Endodermal cell (in vitro differentiated cells): ENCODE measurements at regions not wholly inside any gene's neighbourhood (a gene's known extent, or its start where the extent isn't known, plus 50 kb on each side); places are given as distances from the start of the nearest gene placed in this dataset.

Source experiments
- DNase-seq: peaks from one replicate; pipeline ENCODE4 v3.0.0-alpha.2; 2017
- H3K27ac ChIP-seq: 2 replicates; pipeline ENCODE4 v1.5.1; 2013; ENCODE audit warnings: mild to moderate bottlenecking, low read depth, low read length, moderate library complexity
- H3K27me3 ChIP-seq: 2 replicates; pipeline ENCODE4 v1.6.1; 2013; ENCODE audit warnings: mild to moderate bottlenecking, low read length, moderate library complexity; ENCODE audit not compliant: insufficient read depth, control insufficient read depth, poor library complexity, severe bottlenecking
- H3K36me3 ChIP-seq: 2 replicates; pipeline ENCODE4 v1.7.0; 2013; ENCODE audit warnings: mild to moderate bottlenecking, low read length, moderate library complexity; ENCODE audit not compliant: control insufficient read depth, insufficient read depth
- H3K4me1 ChIP-seq: one replicate; pipeline ENCODE4 v1.7.0; 2013; ENCODE audit warnings: low read length; ENCODE audit not compliant: control insufficient read depth, insufficient read depth
- H3K4me3 ChIP-seq: 2 replicates; pipeline ENCODE4 v1.5.1; 2013; ENCODE audit warnings: mild to moderate bottlenecking, low read length, moderate library complexity
- H3K9ac ChIP-seq: 2 replicates; pipeline ENCODE4 v1.6.1; 2013; ENCODE audit warnings: mild to moderate bottlenecking, low read length, moderate library complexity; ENCODE audit not compliant: poor library complexity, severe bottlenecking; ENCODE audit errors: extremely low read depth
- H3K9me3 ChIP-seq: 2 replicates; pipeline ENCODE4 v1.6.1; 2013; ENCODE audit warnings: mild to moderate bottlenecking, low read length, moderate library complexity; ENCODE audit not compliant: control insufficient read depth
- H3K27ac Mint-ChIP-seq: 2 replicates; pipeline ENCODE4 v1.8.0; 2020; ENCODE audit warnings: mixed read lengths
- H3K27me3 Mint-ChIP-seq: 2 replicates; pipeline ENCODE4 v1.8.0; 2021; ENCODE audit warnings: mild to moderate bottlenecking, mixed read lengths; ENCODE audit not compliant: insufficient read depth
- H3K36me3 Mint-ChIP-seq: 2 replicates; pipeline ENCODE4 v1.8.0; 2020; ENCODE audit warnings: low read depth, mixed read lengths
- H3K4me1 Mint-ChIP-seq: 2 replicates; pipeline ENCODE4 v1.8.0; 2020; ENCODE audit warnings: mixed read lengths
- H3K4me3 Mint-ChIP-seq: 2 replicates; pipeline ENCODE4 v1.8.0; 2020; ENCODE audit warnings: mild to moderate bottlenecking, moderate library complexity, mixed read lengths
- H3K9me3 Mint-ChIP-seq: 2 replicates; pipeline ENCODE4 v1.8.0; 2020; ENCODE audit warnings: mild to moderate bottlenecking, mixed read lengths
- WGBS, 2 experiments: methylation state at CpG; one replicate each; pipeline versions ENCODE4 v1.1.5 to v1.1.7; 2013; ENCODE audit warnings: missing lambda C conversion rate in 2 of 2, mixed read lengths in 1 of 2; ENCODE audit not compliant: insufficient coverage in 1 of 2, insufficient read length in 1 of 2; 5-methylcytosine and 5-hydroxymethylcytosine counted together
- TF ChIP-seq, protein P1 (sequence below): fragments of 200-600 bp; sonication (generic); conservative IDR thresholded peaks from 2 replicates; pipeline ENCODE4 v1.5.0; 2021; ENCODE audit warnings: antibody characterized with exemption, mild to moderate bottlenecking

DNA sequence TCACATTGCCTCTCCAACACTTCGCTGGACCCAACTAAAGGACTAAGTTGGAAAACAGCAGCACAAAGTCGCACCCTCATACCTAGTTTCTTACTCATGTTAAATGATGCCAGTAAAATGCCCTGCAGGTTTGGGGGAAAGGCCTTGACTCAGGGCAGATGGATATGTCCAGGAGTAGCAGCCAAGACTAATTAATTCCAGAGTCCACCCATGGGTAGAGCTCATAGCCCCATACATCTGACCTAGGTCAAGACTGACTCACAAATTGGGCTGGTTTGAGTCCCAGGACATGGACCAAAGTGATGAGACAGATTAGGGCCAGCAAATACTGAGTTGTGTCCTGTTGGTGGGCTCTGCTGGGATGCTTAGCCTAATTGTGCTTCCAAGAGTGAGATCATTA lies 224.0 kb upstream of the BTG1 start:
- 94 to 100% methylated on average over 2 of the region's 2 CpGs for WGBS, 2 experiments
- no peak overlapping the region for H3K9ac ChIP-seq
- H3K27ac Mint-ChIP-seq, result no peak overlapping the region
- no peaks in the 10 kb centered on the region for H3K4me1 ChIP-seq
- no peak overlapping the region for H3K4me3 Mint-ChIP-seq
- H3K27me3 ChIP-seq, result peaks cover 7% of the 10 kb centered on the region
- H3K4me1 Mint-ChIP-seq, result peaks cover 5% of the 10 kb centered on the region
- H3K9me3 ChIP-seq, result no peaks in the 10 kb centered on the region
- no peaks in the 10 kb centered on the region for H3K9me3 Mint-ChIP-seq
- no peaks in the 10 kb centered on the region for H3K36me3 ChIP-seq
- no peaks in the 10 kb centered on the region for H3K36me3 Mint-ChIP-seq
- DNase-seq, result no peak
- no peaks in the 10 kb centered on the region for H3K27me3 Mint-ChIP-seq
- TF ChIP-seq, protein P1, sequence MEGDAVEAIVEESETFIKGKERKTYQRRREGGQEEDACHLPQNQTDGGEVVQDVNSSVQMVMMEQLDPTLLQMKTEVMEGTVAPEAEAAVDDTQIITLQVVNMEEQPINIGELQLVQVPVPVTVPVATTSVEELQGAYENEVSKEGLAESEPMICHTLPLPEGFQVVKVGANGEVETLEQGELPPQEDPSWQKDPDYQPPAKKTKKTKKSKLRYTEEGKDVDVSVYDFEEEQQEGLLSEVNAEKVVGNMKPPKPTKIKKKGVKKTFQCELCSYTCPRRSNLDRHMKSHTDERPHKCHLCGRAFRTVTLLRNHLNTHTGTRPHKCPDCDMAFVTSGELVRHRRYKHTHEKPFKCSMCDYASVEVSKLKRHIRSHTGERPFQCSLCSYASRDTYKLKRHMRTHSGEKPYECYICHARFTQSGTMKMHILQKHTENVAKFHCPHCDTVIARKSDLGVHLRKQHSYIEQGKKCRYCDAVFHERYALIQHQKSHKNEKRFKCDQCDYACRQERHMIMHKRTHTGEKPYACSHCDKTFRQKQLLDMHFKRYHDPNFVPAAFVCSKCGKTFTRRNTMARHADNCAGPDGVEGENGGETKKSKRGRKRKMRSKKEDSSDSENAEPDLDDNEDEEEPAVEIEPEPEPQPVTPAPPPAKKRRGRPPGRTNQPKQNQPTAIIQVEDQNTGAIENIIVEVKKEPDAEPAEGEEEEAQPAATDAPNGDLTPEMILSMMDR, result no peak
- H3K27ac ChIP-seq, result no peak overlapping the region
- H3K4me3 ChIP-seq, result no peak overlapping the region

DNA sequence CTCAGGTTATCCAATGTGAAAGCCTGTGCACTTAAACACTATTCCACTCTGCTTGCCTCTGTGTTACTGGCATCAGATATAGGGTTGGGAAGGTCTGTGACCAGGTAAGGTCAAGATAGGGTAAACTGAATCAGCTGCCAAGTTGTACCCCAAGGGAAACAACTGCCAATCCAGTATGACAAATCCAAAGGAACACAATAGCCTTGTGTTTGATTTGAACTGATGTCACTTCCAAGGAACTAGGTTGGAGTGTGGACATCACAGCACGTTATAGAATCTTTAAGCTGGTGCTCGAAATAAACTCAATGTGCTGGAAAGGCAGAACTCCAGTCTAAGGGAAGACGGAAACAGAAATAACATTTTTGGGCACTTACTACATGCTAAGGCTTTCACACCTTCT lies 223.4 kb upstream of the BTG1 start:
- H3K27ac Mint-ChIP-seq, result no peak overlapping the region
- no peak overlapping the region for H3K4me3 Mint-ChIP-seq
- peaks cover 7% of the 10 kb centered on the region for H3K4me1 Mint-ChIP-seq
- WGBS, 2 experiments, result 94 to 100% methylated on average over 2 to 3 of the region's 3 CpGs
- DNase-seq, result no peak
- Histone ChIP-seq H3K9me3 (no peaks in the 10 kb centered on the region), H3K36me3 (no peaks in the 10 kb centered on the region), H3K27me3 (peaks cover 7% of the 10 kb centered on the region), H3K4me1 (no peaks in the 10 kb centered on the region), H3K4me3 (no peak overlapping the region), H3K9ac (no peak overlapping the region), H3K27ac (no peak overlapping the region)
- TF ChIP-seq, protein P1, result no peak
- H3K36me3 Mint-ChIP-seq, result no peaks in the 10 kb centered on the region
- H3K9me3 Mint-ChIP-seq, result no peaks in the 10 kb centered on the region
- H3K27me3 Mint-ChIP-seq, result no peaks in the 10 kb centered on the region

DNA sequence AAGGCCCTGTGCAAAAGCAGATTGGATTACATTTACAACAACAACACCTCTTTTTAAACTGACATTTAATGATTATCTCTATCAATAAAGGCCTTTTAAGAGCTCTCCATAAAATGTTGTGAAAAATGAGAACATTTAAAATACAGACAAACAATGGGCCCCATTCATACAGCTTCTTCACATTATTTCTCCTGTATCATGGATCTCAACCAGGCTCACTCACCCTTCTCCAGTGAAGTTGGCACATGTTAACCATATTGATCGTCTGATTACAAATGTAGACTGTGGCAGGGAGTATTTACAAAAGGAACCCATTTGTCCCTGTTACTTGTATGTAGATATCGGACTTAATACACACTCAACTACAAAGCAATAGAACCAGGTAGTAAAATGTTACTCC lies 220.2 kb upstream of the BTG1 start:
- H3K27ac Mint-ChIP-seq, result no peak overlapping the region
- peaks cover 3% of the 10 kb centered on the region for H3K4me1 ChIP-seq
- peaks cover 5% of the 10 kb centered on the region for H3K27me3 ChIP-seq
- TF ChIP-seq, protein P1, result no peak
- WGBS, 2 experiments, result 100% methylated on average over 2 of the region's 2 CpGs; no CpG with 5 or more reads in 1 of the 2 experiments
- H3K9me3 ChIP-seq, result no peaks in the 10 kb centered on the region
- no peaks in the 10 kb centered on the region for H3K9me3 Mint-ChIP-seq
- no peaks in the 10 kb centered on the region for H3K36me3 Mint-ChIP-seq
- H3K27me3 Mint-ChIP-seq, result no peaks in the 10 kb centered on the region
- H3K4me1 Mint-ChIP-seq, result peaks cover 13% of the 10 kb centered on the region
- H3K36me3 ChIP-seq, result no peaks in the 10 kb centered on the region
- H3K4me3 ChIP-seq, result no peak overlapping the region
- H3K9ac ChIP-seq, result no peak overlapping the region
- no peak overlapping the region for H3K4me3 Mint-ChIP-seq
- no peak overlapping the region for H3K27ac ChIP-seq
- no peak for DNase-seq
